ENCODE measurements at regions not wholly inside any gene's neighbourhood (a gene's known extent, or its start where the extent isn't known, plus 50 kb on each side); places are given as distances from the start of the nearest gene placed in this dataset.

DNA sequence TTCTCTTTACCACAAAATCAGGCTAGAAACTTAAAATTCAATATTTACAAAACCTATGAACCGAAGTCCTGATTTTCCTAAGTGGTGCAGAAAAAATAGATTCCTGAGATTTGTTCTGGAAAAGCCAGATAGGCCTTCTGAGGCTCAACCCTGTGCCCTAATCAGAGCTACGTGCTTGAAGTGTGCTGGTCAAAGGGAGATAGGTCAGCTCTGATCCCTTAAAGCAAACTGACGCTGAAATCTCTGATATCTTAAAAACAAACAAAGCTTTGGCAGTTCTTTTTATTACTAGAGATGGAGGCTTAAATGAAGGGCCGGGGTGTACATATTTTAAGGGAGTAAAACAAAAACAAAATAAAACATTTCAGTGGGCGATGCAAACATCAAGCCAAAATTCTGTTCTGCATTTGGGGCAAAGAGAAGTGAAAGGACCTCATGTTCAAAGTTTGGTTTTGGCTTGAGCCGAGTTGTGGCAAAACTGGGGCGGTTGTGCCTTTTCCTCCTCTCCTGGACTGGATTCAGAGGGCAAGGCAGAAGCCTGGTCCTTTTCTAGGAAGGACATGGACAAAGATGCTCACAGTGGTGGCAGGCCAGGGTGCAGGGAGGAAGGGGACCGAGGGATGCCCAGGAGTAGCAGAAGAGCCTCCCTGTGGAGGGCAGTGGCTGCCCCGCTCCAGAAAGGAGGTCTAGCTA, 295.0 kb downstream of the CDCA7 start:
- TF ChIP-seq, protein P1, sequence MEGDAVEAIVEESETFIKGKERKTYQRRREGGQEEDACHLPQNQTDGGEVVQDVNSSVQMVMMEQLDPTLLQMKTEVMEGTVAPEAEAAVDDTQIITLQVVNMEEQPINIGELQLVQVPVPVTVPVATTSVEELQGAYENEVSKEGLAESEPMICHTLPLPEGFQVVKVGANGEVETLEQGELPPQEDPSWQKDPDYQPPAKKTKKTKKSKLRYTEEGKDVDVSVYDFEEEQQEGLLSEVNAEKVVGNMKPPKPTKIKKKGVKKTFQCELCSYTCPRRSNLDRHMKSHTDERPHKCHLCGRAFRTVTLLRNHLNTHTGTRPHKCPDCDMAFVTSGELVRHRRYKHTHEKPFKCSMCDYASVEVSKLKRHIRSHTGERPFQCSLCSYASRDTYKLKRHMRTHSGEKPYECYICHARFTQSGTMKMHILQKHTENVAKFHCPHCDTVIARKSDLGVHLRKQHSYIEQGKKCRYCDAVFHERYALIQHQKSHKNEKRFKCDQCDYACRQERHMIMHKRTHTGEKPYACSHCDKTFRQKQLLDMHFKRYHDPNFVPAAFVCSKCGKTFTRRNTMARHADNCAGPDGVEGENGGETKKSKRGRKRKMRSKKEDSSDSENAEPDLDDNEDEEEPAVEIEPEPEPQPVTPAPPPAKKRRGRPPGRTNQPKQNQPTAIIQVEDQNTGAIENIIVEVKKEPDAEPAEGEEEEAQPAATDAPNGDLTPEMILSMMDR (IDR thresholded peaks at IDR 0.05 in 4 of 5, conservative IDR thresholded peaks at IDR 0.05 in 1 of 5) = no peak
- TF ChIP-seq POLR2A (IDR thresholded peaks at IDR 0.05) = no peak
